RWPE1 (cell line): ENCODE measurements at regions not wholly inside any gene's neighbourhood (a gene's known extent, or its start where the extent isn't known, plus 50 kb on each side); places are given as distances from the start of the nearest gene placed in this dataset.

Experiments
- CTCF ChIA-PET: fragments of 350-600 bp; sonication (Branson Sonifier 250); formaldehyde crosslinking; extraction: SDS; loops from one replicate; lab custom pipeline; 2021; lab: Yijun Ruan, JAX
- POLR2A ChIA-PET: fragments of 400-600 bp; formaldehyde crosslinking; extraction: SDS; loops from one replicate; lab custom pipeline; 2020; ENCODE audit warnings: antibody characterized with exemption; ENCODE audit not compliant: low non-redundant PET; lab: Yijun Ruan, JAX
- DNase-seq: peaks from one replicate; pipeline ENCODE4 v3.0.0; 2012; ENCODE audit warnings: low spot score
- H3K27ac ChIP-seq: fragments of 450-650 bp; 2 replicates; pipeline ENCODE4 v1.5.1; 2017
- TF ChIP-seq, protein P1 (sequence below): fragments of 450-650 bp; conservative IDR thresholded peaks from 2 replicates; pipeline ENCODE4 v1.5.1; 2017; ENCODE audit warnings: low read depth, mild to moderate bottlenecking

- ChIA-PET POLR2A (no interaction called here), CTCF (interaction anchor here (0.5 kb wide), 1 partner anchor 122 kb away, joined by 3 read pairs; no protein-coding TSS in a partner anchor)
- DNase-seq = no peak
- TF ChIP-seq, protein P1, sequence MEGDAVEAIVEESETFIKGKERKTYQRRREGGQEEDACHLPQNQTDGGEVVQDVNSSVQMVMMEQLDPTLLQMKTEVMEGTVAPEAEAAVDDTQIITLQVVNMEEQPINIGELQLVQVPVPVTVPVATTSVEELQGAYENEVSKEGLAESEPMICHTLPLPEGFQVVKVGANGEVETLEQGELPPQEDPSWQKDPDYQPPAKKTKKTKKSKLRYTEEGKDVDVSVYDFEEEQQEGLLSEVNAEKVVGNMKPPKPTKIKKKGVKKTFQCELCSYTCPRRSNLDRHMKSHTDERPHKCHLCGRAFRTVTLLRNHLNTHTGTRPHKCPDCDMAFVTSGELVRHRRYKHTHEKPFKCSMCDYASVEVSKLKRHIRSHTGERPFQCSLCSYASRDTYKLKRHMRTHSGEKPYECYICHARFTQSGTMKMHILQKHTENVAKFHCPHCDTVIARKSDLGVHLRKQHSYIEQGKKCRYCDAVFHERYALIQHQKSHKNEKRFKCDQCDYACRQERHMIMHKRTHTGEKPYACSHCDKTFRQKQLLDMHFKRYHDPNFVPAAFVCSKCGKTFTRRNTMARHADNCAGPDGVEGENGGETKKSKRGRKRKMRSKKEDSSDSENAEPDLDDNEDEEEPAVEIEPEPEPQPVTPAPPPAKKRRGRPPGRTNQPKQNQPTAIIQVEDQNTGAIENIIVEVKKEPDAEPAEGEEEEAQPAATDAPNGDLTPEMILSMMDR = no peak
- H3K27ac ChIP-seq = no peak overlapping the region
These were observed 764.5 kb upstream of the TENM3 start for GRCh38 chr4:181478656-181479055.

- no peak overlapping the region for H3K27ac ChIP-seq
- POLR2A ChIA-PET = no interaction called here
- CTCF ChIA-PET = no interaction called here
- no peak for DNase-seq
- TF ChIP-seq, protein P1 = no peak
These were observed 764.1 kb upstream of the TENM3 start for GRCh38 chr4:181479141-181479540.

GRCh38 chr4:181484396-181484795 lies 758.8 kb upstream of the TENM3 start:
- TF ChIP-seq, protein P1 = no peak
- no peak for DNase-seq
- H3K27ac ChIP-seq = no peak overlapping the region
- ChIA-PET POLR2A (no interaction called here), CTCF (no interaction called here)

- no peak overlapping the region for H3K27ac ChIP-seq
- ChIA-PET CTCF (no interaction called here), POLR2A (no interaction called here)
- DNase-seq = no peak
- TF ChIP-seq, protein P1 = no peak
These were observed 754.3 kb upstream of the TENM3 start for GRCh38 chr4:181488926-181489325.

- CTCF ChIA-PET = no interaction called here
- TF ChIP-seq, protein P1 = no peak
- POLR2A ChIA-PET = no interaction called here
- no peak for DNase-seq
- no peak overlapping the region for H3K27ac ChIP-seq
These were observed 745.1 kb upstream of the TENM3 start for GRCh38 chr4:181498148-181498547.

- no peak overlapping the region for H3K27ac ChIP-seq
- no peak for DNase-seq
- ChIA-PET POLR2A (no interaction called here), CTCF (interaction anchor here (0.6 kb wide), 1 partner anchor 133 kb away, joined by 4 read pairs; no protein-coding TSS in a partner anchor)
- TF ChIP-seq, protein P1 = no peak
These were observed 740.6 kb upstream of the TENM3 start for GRCh38 chr4:181502611-181503010.
